ENCODE measurements at regions not wholly inside any gene's neighbourhood (a gene's known extent, or its start where the extent isn't known, plus 50 kb on each side); places are given as distances from the start of the nearest gene placed in this dataset.

GRCh38 chr6:14500809-14501208, 383.2 kb downstream of the CD83 start:
- no peak for TF ChIP-seq CTCF (tag by site-specific recombination; IDR thresholded peaks at IDR 0.05)
- TF ChIP-seq ZNF843 (tag by site-specific recombination; IDR thresholded peaks at IDR 0.05) = no peak
- TF ChIP-seq ZNF26 (tag by site-specific recombination; IDR thresholded peaks at IDR 0.05) = no peak
- no peak for TF ChIP-seq ZNF549 (tag by site-specific recombination; IDR thresholded peaks at IDR 0.05)
